ACC112 (cell line): ENCODE measurements at regions not wholly inside any gene's neighbourhood (a gene's known extent, or its start where the extent isn't known, plus 50 kb on each side); places are given as distances from the start of the nearest gene placed in this dataset.

Experiments used
- H2AFZ ChIP-seq: fragments of 200-600 bp; sonication (generic); one replicate; pipeline ENCODE4 v1.6.0; 2017; ENCODE audit warnings: antibody characterized with exemption, low read length; ENCODE audit not compliant: unreplicated experiment
- H3K27ac ChIP-seq: fragments of 200-600 bp; sonication (generic); 2 replicates; pipeline ENCODE4 v1.5.1; 2014; ENCODE audit warnings: low read depth, mild to moderate bottlenecking, antibody characterized with exemption, low read length, moderate library complexity
- H3K27me3 ChIP-seq: fragments of 200-600 bp; sonication (generic); 2 replicates; pipeline ENCODE4 v1.6.1; 2014; ENCODE audit warnings: mild to moderate bottlenecking, antibody characterized with exemption, low read length, moderate library complexity, mixed read lengths; ENCODE audit not compliant: insufficient read depth
- H3K36me3 ChIP-seq: fragments of 200-600 bp; sonication (generic); 2 replicates; pipeline ENCODE4 v1.6.1; 2016; ENCODE audit warnings: mild to moderate bottlenecking, antibody characterized with exemption, low read length, moderate library complexity, mixed read lengths; ENCODE audit not compliant: insufficient read depth
- H3K4me1 ChIP-seq: fragments of 200-600 bp; sonication (generic); one replicate; pipeline ENCODE4 v1.6.1; 2016; ENCODE audit warnings: low read length, mixed read lengths; ENCODE audit not compliant: insufficient read depth, unreplicated experiment, control insufficient read depth
- H3K4me3 ChIP-seq: fragments of 200-600 bp; sonication (generic); 2 replicates; pipeline ENCODE4 v1.5.1; 2014; ENCODE audit warnings: mild to moderate bottlenecking, low read depth, low read length
- H3K79me2 ChIP-seq: fragments of 200-600 bp; sonication (generic); one replicate; pipeline ENCODE4 v1.6.0; 2016; ENCODE audit warnings: low read length; ENCODE audit not compliant: control insufficient read depth, unreplicated experiment, insufficient read depth

- no peak overlapping the region for H2AFZ ChIP-seq
- H3K79me2 ChIP-seq = no peaks in the 10 kb centered on the region
- no peak overlapping the region for H3K27ac ChIP-seq
- no peak overlapping the region for H3K4me3 ChIP-seq
- no peaks in the 10 kb centered on the region for H3K4me1 ChIP-seq
- H3K36me3 ChIP-seq = no peaks in the 10 kb centered on the region
- no peaks in the 10 kb centered on the region for H3K27me3 ChIP-seq
Observed at GRCh38 chr10:64265961-64266360, 744.8 kb downstream of the REEP3 start.

GRCh38 chr10:64271508-64271907 lies 750.3 kb downstream of the REEP3 start:
- H3K27ac ChIP-seq = no peak overlapping the region
- no peak overlapping the region for H2AFZ ChIP-seq
- no peaks in the 10 kb centered on the region for H3K79me2 ChIP-seq
- H3K27me3 ChIP-seq = no peaks in the 10 kb centered on the region
- H3K4me3 ChIP-seq = no peak overlapping the region
- H3K4me1 ChIP-seq = no peaks in the 10 kb centered on the region
- H3K36me3 ChIP-seq = no peaks in the 10 kb centered on the region

GRCh38 chr10:64271983-64272382 lies 750.8 kb downstream of the REEP3 start:
- Histone ChIP-seq H3K27ac (no peak overlapping the region), H3K36me3 (no peaks in the 10 kb centered on the region), H3K79me2 (no peaks in the 10 kb centered on the region), H3K4me3 (no peak overlapping the region), H3K27me3 (no peaks in the 10 kb centered on the region), H3K4me1 (no peaks in the 10 kb centered on the region), H2AFZ (no peak overlapping the region)

- no peaks in the 10 kb centered on the region for H3K27me3 ChIP-seq
- H2AFZ ChIP-seq = no peak overlapping the region
- H3K27ac ChIP-seq = no peak overlapping the region
- H3K4me3 ChIP-seq = no peak overlapping the region
- H3K36me3 ChIP-seq = no peaks in the 10 kb centered on the region
- no peaks in the 10 kb centered on the region for H3K79me2 ChIP-seq
- H3K4me1 ChIP-seq = no peaks in the 10 kb centered on the region
Observed at GRCh38 chr10:64275001-64275400, 753.8 kb downstream of the REEP3 start.

GRCh38 chr10:64275774-64276173 lies 754.6 kb downstream of the REEP3 start:
- H3K36me3 ChIP-seq = no peaks in the 10 kb centered on the region
- no peaks in the 10 kb centered on the region for H3K4me1 ChIP-seq
- H3K4me3 ChIP-seq = no peak overlapping the region
- no peak overlapping the region for H3K27ac ChIP-seq
- no peaks in the 10 kb centered on the region for H3K79me2 ChIP-seq
- no peaks in the 10 kb centered on the region for H3K27me3 ChIP-seq
- H2AFZ ChIP-seq = no peak overlapping the region

GRCh38 chr10:64277536-64277935 lies 756.3 kb downstream of the REEP3 start:
- Histone ChIP-seq H3K4me1 (no peaks in the 10 kb centered on the region), H3K27me3 (no peaks in the 10 kb centered on the region), H3K36me3 (no peaks in the 10 kb centered on the region), H3K4me3 (no peak overlapping the region), H2AFZ (no peak overlapping the region), H3K79me2 (no peaks in the 10 kb centered on the region), H3K27ac (no peak overlapping the region)

- H3K4me1 ChIP-seq = no peaks in the 10 kb centered on the region
- no peak overlapping the region for H3K27ac ChIP-seq
- H2AFZ ChIP-seq = no peak overlapping the region
- H3K27me3 ChIP-seq = no peaks in the 10 kb centered on the region
- no peaks in the 10 kb centered on the region for H3K36me3 ChIP-seq
- H3K79me2 ChIP-seq = no peaks in the 10 kb centered on the region
- no peak overlapping the region for H3K4me3 ChIP-seq
Observed at GRCh38 chr10:64283621-64284020, 762.4 kb downstream of the REEP3 start.

GRCh38 chr10:64286533-64286932 lies 765.3 kb downstream of the REEP3 start:
- no peaks in the 10 kb centered on the region for H3K27me3 ChIP-seq
- no peak overlapping the region for H3K4me3 ChIP-seq
- H2AFZ ChIP-seq = no peak overlapping the region
- H3K27ac ChIP-seq = no peak overlapping the region
- no peaks in the 10 kb centered on the region for H3K36me3 ChIP-seq
- no peaks in the 10 kb centered on the region for H3K4me1 ChIP-seq
- no peaks in the 10 kb centered on the region for H3K79me2 ChIP-seq

GRCh38 chr10:64288404-64288803 lies 767.2 kb downstream of the REEP3 start:
- Histone ChIP-seq H3K4me3 (no peak overlapping the region), H3K36me3 (no peaks in the 10 kb centered on the region), H3K27ac (no peak overlapping the region), H3K79me2 (no peaks in the 10 kb centered on the region), H3K27me3 (no peaks in the 10 kb centered on the region), H2AFZ (no peak overlapping the region), H3K4me1 (no peaks in the 10 kb centered on the region)

- Histone ChIP-seq H3K27me3 (no peaks in the 10 kb centered on the region), H3K4me1 (no peaks in the 10 kb centered on the region), H2AFZ (no peak overlapping the region), H3K27ac (no peak overlapping the region), H3K79me2 (no peaks in the 10 kb centered on the region), H3K36me3 (no peaks in the 10 kb centered on the region), H3K4me3 (no peak overlapping the region)
Observed at GRCh38 chr10:64303566-64303965, 782.4 kb downstream of the REEP3 start.

GRCh38 chr10:64306729-64307327 lies 785.6 kb downstream of the REEP3 start:
- H3K36me3 ChIP-seq = no peaks in the 10 kb centered on the region
- no peak overlapping the region for H3K27ac ChIP-seq
- H3K27me3 ChIP-seq = no peaks in the 10 kb centered on the region
- H3K79me2 ChIP-seq = no peaks in the 10 kb centered on the region
- no peak overlapping the region for H2AFZ ChIP-seq
- no peaks in the 10 kb centered on the region for H3K4me1 ChIP-seq
- no peak overlapping the region for H3K4me3 ChIP-seq
